ENCODE measurements at regions not wholly inside any gene's neighbourhood (a gene's known extent, or its start where the extent isn't known, plus 50 kb on each side); places are given as distances from the start of the nearest gene placed in this dataset.

GRCh38 chr16:73265124-73265837 is 217.4 kb upstream of the ZFHX3 start:
- no peaks in the 10 kb centered on the region for H3K36me3 ChIP-seq (replicated peaks)
- no peak overlapping the region for H3K4me3 ChIP-seq (ENCODE audit: low read depth, low read length)
- no peaks in the 10 kb centered on the region for H3K27me3 ChIP-seq (replicated peaks)
- TF ChIP-seq, protein P1, sequence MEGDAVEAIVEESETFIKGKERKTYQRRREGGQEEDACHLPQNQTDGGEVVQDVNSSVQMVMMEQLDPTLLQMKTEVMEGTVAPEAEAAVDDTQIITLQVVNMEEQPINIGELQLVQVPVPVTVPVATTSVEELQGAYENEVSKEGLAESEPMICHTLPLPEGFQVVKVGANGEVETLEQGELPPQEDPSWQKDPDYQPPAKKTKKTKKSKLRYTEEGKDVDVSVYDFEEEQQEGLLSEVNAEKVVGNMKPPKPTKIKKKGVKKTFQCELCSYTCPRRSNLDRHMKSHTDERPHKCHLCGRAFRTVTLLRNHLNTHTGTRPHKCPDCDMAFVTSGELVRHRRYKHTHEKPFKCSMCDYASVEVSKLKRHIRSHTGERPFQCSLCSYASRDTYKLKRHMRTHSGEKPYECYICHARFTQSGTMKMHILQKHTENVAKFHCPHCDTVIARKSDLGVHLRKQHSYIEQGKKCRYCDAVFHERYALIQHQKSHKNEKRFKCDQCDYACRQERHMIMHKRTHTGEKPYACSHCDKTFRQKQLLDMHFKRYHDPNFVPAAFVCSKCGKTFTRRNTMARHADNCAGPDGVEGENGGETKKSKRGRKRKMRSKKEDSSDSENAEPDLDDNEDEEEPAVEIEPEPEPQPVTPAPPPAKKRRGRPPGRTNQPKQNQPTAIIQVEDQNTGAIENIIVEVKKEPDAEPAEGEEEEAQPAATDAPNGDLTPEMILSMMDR (IDR thresholded peaks at IDR 0.05; ENCODE audit: low read depth, low read length, missing control alignments) = no peak
- no peak for DNase-seq
- in situ Hi-C loops (cut with HindIII; ENCODE audit: low pct_ligation_motif_present, low sequenced_read_pairs) = no loop called here
- no peak overlapping the region for H3K27ac ChIP-seq

DNA sequence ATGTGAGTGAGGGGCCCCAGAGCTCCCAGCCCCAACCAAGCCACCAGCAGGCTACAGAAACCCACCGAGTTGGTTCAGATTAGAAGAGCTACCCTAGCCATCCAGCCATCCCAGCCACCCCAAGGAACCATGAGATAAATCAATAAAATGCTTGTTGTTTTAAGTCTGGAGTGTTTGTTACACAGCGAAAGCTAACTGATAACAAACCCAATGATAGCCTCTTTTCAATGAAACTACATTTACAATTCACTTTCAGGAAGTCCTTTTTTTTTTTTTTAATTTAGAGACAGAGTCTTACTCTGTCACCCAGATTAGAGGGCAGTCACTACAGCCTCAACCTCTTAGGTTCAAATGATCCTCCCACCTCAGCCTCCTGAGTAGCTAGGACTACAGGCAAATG is 215.0 kb upstream of the ZFHX3 start:
- TF ChIP-seq, protein P1 (IDR thresholded peaks at IDR 0.05; ENCODE audit: low read depth, low read length, missing control alignments) = no peak
- in situ Hi-C loops (cut with HindIII; ENCODE audit: low pct_ligation_motif_present, low sequenced_read_pairs) = no loop called here
- no peak overlapping the region for H3K27ac ChIP-seq

GRCh38 chr16:73255031-73255430 is 207.1 kb upstream of the ZFHX3 start:
- Histone ChIP-seq H3K4me3 (ENCODE audit: low read depth, low read length) (no peak overlapping the region), H3K27ac (no peak overlapping the region), H3K27me3 (replicated peaks) (no peaks in the 10 kb centered on the region), H3K36me3 (replicated peaks) (no peaks in the 10 kb centered on the region)
- in situ Hi-C loops (cut with HindIII; ENCODE audit: low pct_ligation_motif_present, low sequenced_read_pairs) = no loop called here
- TF ChIP-seq, protein P1 (IDR thresholded peaks at IDR 0.05; ENCODE audit: low read depth, low read length, missing control alignments) = no peak
- no peak for DNase-seq

More for the DNA sequence above, 215.0 kb upstream of the ZFHX3 start:
- Histone ChIP-seq H3K4me3 (ENCODE audit: low read depth, low read length) (no peak overlapping the region), H3K27me3 (replicated peaks) (no peaks in the 10 kb centered on the region), H3K36me3 (replicated peaks) (no peaks in the 10 kb centered on the region)
- no peak for DNase-seq

- TF ChIP-seq, protein P1 (IDR thresholded peaks at IDR 0.05; ENCODE audit: low read depth, low read length, missing control alignments) = no peak
- Histone ChIP-seq H3K27me3 (replicated peaks) (no peaks in the 10 kb centered on the region), H3K36me3 (replicated peaks) (no peaks in the 10 kb centered on the region), H3K27ac (no peak overlapping the region), H3K4me3 (ENCODE audit: low read depth, low read length) (no peak overlapping the region)
- in situ Hi-C loops (cut with HindIII; ENCODE audit: low pct_ligation_motif_present, low sequenced_read_pairs) = no loop called here
- no peak for DNase-seq
Observed at GRCh38 chr16:73253922-73254480, 206.1 kb upstream of the ZFHX3 start.

- in situ Hi-C loops (cut with HindIII; ENCODE audit: low pct_ligation_motif_present, low sequenced_read_pairs) = no loop called here
- TF ChIP-seq, protein P1 (IDR thresholded peaks at IDR 0.05; ENCODE audit: low read depth, low read length, missing control alignments) = no peak
- Histone ChIP-seq H3K36me3 (replicated peaks) (no peaks in the 10 kb centered on the region), H3K4me3 (ENCODE audit: low read depth, low read length) (no peak overlapping the region), H3K27me3 (replicated peaks) (no peaks in the 10 kb centered on the region), H3K27ac (no peak overlapping the region)
- no peak for DNase-seq
Observed at GRCh38 chr16:73252446-73252845, 204.5 kb upstream of the ZFHX3 start.
